Uterus (tissue), 2 donors: ENCODE measurements at regions not wholly inside any gene's neighbourhood (a gene's known extent, or its start where the extent isn't known, plus 50 kb on each side); places are given as distances from the start of the nearest gene placed in this dataset.

Experiments
- CTCF ChIP-seq, 4 experiments: fragments of 200-600 bp in 2 of 4; fragments of 450-650 bp in 2 of 4; sonication (generic) in 2 of 4; IDR thresholded peaks; one replicate each; pipeline ENCODE4 v1.5.1; 2016 to 2019; ENCODE audit warnings: antibody characterized with exemption in 4 of 4, mild to moderate bottlenecking in 2 of 4, moderate library complexity in 1 of 4
- POLR2A ChIP-seq, 2 donors: fragments of 450-650 bp; IDR thresholded peaks; one replicate each; pipeline ENCODE4 v1.6.1; 2016; ENCODE audit warnings: antibody characterized with exemption in 2 of 2, mild to moderate bottlenecking in 1 of 2, moderate library complexity in 1 of 2

GRCh38 chr6:91480402-91480801, 893.5 kb upstream of the MAP3K7 start:
- TF ChIP-seq CTCF (IDR thresholded peaks at IDR 0.05) (no peak), POLR2A (IDR thresholded peaks at IDR 0.05) (no peak)
